ENCODE measurements at regions not wholly inside any gene's neighbourhood (a gene's known extent, or its start where the extent isn't known, plus 50 kb on each side); places are given as distances from the start of the nearest gene placed in this dataset.

DNA sequence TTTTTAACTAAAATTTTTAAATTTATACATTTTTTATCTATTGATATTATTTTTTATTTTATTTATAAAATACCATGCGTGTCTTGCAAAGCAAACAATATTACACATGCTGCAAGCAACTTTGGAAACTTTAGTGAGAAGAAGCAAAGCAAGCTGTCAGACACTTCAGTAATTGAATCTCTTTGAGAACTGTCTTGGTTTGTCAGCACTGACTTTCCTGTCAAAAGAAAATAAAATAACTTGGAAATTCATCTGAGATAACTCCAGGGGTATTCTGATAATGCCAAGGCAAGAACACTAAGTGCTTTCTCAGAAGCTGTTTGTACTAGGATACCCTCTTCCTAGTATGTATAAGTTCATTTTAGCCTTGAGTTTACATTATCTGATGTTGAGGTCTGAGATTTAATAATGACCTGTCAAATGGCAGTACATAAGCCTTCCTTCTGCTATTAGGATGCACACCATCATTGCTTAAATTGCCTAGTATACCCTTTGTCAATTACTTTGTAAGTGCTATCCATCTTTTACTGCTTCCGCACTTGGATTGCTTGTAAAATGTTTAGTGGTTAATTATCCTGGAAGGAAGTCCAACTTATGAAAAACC lies 624.2 kb upstream of the AGA start:
- no peak for DNase-seq

DNA sequence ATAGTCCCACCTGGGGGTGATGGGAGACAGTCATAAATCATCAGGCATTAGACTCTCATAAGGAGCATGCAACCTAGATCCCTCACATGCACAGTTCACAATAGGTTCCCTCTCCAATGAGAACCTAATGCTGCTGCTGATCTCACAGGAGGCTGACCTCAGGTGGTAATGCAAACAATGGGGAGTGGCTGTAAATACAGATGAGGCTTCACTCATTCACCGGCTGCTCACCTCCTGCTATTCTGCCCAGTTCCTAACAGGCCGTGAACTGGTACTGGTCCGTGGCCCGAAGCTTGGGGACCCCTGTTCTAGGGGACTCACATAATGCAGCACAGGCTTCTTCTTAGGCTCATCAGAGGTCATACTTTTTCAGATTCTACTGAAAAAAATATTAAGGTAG lies 625.9 kb upstream of the AGA start:
- no peak for DNase-seq

DNA sequence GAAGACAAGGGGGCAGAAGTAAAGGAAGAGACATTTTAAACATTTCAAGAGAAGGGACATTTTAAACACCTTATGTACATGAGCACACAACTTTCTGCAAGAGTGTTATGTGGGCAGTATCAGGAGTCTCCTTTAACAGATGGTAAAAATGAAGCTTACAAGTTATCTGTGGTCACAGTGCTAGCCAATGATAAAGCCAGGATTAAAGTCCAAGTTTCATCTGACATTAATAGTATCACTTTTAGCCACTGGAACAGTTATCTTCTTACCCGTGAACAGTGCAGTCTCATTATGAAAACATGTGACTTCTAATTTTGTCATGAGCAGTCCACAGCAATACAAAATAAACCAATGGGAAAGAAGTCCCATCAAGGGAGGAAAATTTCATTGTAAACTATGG lies 627.9 kb upstream of the AGA start:
- no peak for DNase-seq

DNA sequence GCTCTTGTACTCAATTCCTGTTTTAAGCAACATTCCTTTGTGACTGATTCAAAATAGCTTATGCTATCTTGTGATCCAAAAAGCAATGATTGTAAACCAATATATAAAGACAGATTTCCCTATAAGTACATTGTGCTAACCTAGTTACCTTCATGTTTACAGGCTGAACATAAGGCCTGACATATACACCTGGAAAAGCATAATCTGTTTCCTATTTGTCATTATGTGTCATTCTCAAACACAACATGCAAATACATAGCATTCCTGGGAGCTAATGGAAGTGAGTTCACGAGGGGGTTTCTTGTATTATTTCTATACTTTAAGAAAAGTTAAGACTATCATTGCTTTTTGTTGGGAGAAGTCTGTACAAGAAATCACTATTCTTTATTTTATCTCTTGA lies 638.1 kb upstream of the AGA start:
- no peak for DNase-seq

DNA sequence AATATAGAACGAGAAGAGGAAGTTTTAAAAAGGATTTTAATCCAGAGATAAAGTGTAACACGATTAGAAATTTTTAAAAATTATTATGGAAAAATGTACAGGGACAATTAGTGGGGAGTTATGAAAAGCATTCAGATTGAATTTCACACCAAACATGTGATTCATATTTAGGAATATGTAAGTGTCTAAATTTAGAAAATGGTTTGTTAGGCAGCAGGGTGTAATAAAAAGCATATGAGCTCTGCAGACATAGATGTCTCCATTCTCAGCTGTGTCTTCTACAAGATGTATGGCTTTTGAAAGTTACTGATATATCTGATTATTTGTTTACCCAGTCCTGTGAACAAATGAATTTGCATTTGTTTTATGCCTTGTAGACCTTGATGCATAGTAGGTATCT lies 638.9 kb upstream of the AGA start:
- DNase-seq, result no peak

DNA sequence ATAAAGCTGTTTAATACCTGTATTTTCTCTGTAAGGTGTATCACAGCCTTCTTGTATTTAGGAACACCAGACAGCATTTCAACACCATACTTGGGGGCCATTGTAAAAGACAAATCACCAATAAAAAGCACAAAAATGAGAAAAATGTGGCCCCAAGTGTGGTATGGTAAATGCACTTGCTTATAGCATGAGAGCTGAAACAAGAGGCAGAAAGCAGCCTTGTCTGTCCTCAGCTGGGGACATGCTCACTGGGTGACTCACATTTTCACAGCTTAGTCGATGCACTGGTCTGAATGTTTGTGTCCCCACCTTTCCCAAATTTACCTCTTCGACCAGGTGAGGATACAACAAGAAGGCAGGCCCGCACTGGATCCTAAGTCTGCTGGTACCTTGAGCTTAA lies 639.7 kb upstream of the AGA start:
- DNase-seq, result no peak

DNA sequence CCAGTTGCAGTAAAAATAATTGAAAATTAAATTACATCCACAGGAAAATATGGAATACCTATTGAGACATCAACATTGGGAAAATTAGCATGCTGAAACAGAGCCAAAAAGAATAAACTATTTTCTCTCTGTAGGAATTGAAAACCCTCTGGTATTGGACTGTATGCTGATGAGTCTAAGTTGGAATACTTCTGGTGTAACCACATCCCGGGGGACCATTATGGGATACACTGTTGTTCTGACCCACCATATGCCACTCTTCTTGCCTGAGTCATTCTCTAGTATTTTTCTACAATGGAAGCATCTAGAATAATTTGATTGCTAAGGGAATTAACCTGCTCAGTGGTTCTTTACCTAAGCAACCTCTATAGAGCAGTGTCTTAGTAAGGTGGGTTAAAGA lies 640.7 kb upstream of the AGA start:
- no peak for DNase-seq

DNA sequence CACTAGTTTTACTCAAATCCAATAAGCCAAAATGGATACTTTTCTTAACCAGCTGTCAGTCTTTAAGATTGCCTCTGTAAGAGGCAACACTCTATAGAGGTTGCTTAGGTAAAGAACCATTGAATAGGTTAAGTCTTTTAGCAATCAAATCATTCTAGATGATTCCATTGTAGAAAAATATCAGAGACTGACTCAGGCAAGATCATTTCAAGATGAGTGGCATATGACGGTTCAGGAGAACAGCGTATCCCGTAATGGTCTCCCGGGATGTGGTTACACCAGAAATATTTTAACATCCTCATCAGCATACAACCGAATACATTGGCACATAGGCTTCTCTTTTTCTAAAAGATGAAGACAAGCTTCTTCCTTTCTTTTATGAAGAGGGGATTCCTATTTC lies 641.7 kb upstream of the AGA start:
- DNase-seq, result no peak

DNA sequence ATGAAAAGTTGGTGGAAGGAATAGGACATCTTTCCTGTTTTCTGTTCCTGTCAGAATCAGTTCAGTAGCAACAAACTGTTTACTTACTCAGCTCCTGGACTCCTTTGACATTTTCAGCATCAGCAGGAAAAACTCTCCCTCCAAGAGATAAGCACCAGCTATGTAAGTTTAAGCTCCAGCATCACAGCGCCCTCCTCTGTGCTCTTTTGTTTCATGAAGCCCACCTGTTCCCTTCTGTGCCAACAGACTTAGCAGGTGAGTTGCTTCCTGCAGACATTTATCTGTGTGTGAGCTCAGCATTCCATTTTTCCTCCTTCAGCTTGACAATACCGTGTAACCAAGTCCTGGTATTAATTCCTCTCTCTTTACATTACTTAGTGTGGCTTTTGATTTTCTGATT lies 644.1 kb upstream of the AGA start:
- DNase-seq, result no peak

DNA sequence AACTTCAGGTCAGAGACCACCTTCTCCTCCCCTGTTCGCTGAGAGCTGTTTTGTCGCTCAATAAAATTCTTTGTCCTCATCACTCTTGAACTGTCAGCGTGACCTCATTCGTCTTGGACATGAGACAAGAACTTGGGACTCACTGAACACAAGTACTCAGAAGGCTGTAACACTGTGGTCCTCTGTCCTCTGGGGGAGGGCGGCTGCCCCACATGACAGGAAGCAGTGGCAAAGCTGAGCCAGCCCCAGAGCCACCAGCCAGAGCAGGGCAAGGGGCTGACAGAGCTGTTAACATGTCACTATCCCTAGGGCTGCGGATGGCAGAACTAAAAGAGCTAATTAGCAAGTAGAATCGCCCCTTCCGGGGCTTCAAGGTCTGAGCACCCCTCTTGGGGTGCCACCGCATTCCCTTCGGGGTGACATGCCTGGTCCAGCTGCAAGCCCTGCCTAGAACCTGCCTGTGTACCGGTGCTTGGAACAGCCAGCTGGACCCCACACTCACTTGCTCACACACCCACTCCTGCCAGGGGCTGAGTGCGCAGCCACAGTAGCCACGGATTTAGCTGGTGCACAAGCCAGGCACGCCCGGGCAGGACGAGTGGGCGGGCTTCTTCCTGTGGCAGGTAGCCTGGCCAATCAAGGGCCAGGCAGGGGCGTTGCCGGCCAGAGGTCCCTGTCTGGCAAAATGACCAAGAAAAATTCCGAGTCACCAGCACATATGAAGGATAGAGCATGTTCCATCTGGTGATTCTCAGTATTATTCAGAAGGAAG lies 648.6 kb upstream of the AGA start:
- no peak for DNase-seq

DNA sequence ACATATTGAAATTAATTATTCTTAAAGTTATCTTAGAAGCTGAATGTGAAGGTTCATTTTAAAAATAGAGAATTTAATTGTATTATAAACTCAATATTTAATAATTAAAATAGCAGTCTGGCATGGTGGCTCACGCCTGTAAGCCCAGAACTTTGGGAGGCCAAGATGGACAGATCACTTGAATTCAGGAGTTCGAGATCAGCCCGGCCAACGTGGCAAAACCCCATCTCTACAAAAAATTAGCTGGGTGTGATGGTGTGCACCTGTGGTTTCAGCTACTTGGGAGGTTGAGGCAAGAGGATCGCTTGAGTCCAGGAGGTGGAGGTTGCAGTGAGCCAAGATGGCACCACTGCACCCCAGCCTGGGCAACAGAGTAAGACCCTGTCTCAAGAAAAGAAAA lies 659.9 kb upstream of the AGA start:
- no peak for DNase-seq

DNA sequence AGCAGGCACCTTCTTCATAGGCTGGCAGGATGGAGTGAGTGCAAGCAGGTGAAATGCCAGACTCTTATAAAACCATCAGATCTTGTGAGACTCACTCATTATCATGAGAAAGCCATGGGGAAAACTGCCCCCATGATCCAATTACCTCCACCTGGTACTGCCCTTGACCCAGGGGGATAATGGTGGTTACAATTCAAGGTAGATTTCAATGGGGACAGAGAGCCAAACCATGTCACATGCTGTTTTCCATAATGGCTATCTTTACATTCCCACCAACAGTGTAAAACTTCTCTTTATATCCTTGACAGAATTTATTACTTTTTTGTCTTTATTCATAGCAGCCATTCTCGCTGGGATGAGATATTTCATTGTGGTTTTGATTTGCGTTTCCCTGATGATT lies 663.0 kb upstream of the AGA start:
- DNase-seq, result no peak

DNA sequence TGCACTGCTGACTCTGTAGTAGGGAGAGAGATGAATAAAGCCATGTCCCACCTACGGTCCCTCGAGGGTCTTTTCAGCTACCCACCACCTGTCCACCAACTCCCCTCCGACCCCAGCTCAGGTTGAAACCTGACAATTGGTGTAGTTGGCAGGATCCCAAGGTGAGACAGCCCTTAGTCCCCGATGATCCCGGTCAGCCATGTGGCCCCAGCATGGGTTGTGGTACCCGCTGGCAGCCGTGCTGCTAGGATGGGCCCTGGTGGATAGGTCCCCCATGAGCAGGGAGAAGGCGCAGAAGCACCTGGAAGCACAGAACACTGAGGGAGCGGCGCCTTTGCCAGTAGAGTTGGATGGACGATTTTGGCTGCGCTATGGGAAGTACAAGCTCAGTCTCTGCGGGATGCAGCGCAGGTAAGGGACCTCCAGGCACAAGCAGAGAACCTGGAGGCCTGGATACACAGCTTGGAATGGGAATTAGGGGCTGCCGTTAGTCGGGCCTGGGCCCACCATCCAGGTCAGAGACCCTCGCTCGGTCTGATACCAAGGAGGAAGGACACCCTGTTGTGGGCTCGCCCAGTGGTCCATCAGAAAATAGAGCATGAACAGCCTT lies 694.6 kb upstream of the AGA start:
- no peak for DNase-seq

DNA sequence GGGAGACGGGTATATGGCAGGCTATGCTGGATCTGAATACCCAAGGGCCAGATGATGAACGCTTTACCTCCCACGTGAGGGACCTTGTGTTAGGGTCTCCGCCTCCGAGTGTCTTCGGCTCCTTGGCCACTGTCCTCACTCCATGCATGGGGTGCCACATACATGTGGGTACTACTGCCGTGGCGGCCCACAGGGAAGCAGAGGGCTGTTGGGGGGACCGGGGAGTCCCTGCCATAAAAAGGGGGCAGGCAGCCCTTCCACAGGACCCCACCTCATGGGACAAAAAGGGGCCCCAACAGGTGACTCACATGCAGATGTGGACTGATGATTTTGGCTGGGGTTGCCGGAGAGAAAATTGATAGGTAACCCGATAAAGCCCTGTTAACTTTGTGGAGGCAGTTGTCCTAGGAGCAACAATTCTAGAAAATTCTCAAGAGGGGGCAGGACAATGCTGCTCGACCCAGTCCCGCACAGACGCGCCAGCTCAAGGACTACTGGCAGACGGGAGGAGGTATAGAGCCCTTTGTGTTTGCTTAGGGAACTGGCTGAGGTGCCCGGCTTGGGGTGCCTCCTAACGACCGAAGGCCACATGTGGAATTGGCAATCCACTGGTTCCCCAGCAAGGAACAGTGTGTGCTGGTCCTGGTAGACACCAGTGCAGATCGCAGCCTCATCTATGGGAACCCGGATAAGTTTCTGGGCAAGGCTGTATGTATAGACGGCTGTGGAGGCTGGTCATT lies 695.7 kb upstream of the AGA start:
- DNase-seq, result no peak

DNA sequence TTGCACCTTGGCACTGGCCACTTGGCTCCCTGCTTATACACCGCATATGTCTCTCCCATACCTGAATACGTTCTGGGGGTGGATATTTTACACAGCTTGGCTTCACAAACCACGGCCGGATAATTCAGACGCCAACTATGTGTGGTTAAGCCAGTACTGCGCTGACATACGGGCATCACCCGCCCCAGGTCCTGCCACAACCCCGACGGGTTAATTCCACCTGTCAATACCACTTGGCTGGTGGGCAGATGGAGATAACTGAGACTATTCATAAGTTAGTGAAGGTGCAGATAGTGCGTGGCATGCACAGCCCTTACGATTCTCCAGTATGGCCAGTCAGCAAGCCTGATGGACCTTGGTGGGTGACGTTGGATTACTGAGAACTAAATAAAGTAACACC lies 696.3 kb upstream of the AGA start:
- no peak for DNase-seq

DNA sequence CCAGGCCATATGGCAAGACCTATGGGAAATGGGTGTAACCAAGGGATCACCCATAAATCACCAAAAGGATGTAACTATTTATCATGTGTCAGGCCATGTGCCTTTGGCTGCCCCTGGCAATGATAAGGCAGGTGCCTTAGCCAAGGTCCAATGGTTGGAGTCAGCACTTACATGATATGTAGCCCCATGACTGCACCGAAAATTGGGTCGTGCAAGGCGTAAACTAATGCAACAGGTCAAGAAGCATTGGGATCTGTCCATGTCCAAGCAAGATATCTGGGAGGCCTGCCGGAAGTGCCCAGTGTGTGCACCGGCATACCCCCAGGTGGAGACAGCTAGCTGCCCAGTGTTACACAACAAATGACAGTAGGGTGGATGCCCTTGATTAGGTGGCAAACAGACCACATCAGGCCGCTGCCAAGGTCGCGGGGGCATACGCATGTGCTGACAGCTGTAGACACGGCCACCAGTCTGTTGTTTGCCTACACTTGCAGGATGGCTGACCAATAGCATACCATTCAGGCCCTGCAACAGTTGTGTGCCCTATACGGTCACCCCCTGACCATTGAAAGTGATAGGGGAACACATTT lies 698.2 kb upstream of the AGA start:
- DNase-seq, result no peak

DNA sequence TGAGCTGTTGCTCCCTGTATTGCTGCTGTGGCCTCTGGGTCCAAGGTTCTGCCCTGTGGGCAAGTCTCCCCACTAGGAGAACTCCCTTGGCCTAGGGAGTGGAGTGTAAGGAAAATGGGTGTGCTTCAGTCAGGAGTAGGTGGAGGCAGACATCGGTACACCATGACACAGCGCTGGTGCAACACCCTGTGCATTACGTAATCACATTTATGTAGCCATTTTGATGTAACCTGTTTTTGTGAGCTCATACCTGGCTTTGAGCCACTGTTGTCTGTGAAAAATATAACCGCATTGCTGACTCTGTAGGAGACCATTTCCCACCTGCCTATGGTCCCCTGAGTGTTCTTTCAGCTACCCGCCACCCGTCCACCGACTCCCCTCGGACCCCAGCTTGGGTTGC lies 700.5 kb upstream of the AGA start:
- no peak for DNase-seq

DNA sequence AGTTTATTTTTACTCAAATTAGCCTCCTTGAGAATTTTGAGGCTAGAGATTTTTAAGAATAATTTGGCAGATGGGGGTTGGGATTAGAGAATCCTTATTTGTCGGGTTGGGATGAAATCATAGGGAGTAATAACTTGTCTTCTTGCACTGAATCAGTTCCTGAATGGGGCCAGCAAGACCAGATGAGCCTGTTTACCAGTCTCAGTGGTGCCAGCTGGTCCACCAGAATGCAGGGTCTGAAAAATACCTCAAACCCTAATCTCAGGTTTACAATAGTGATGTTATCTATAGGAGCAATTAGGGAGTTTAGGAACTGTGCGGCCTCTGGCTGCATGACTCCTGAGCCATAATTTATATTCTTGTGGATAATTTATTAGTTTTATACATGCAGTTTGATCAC lies 705.9 kb upstream of the AGA start:
- DNase-seq, result no peak

DNA sequence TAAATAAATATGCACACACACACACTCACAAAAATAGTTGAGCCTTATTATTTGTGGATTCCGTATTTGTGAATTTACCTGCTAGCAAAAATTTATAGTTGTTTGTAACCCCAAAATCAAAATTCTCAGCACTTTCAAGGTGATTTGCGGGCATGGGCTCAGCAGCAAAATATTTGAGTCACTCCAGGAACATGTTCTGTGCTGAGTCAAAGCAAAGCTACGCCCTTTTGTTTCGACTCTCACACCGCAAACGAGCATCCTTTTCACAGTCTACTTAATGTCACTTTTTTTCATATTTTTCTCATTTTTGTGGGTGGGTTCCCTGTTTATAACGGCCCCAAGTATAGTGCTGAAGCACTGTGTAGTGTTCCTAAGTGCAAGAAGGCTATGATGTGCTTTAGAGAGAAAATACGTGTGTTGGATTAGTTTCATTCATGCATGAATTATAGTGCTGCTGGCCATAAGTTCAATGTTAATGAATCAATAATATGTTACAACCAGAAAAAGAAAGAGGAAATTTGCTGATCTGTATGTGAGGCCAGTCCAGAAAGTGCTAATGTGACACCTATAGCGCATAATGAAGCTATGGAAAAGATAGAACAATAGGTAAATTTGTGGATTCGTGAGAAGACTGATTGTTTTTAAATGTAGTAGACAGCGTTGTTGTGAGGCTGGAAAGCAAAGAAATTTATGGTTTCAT lies 723.2 kb upstream of the AGA start:
- no peak for DNase-seq

DNA sequence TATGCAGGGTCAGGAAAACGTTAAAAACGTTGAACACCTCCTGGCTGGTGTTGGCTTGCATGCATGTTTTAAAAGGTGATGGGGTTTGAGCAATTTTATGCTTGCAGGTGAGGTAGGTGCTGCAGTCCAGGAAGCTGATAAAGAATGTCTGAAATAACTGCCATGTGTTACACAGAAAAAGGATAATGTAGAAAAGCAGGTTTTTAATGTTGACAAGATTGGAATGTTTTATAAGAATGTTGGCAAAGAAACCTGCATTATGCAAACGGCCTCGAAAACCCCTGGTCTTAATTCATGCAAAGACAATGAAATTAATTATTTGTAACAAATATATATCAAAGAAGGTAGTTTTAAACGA lies 723.7 kb upstream of the AGA start:
- no peak for DNase-seq

DNA sequence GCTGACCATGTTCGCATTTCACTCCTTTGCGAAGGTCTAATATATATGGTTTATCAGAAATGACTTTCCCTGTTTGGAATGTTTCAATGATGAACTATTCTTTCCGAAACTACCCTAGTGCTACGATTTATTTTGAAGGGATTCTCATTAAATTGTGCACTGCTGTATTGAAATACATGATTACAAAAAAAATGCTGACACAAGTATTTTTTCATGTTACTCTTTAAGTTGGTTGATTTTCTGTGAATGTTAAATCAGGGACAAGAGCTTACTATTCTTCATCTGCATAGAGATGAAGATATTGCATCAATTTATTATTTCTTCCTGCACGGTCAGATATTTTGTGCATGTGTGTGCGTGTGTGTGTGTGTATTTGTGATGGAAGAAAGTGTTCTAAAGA lies 731.5 kb upstream of the AGA start:
- DNase-seq, result no peak

DNA sequence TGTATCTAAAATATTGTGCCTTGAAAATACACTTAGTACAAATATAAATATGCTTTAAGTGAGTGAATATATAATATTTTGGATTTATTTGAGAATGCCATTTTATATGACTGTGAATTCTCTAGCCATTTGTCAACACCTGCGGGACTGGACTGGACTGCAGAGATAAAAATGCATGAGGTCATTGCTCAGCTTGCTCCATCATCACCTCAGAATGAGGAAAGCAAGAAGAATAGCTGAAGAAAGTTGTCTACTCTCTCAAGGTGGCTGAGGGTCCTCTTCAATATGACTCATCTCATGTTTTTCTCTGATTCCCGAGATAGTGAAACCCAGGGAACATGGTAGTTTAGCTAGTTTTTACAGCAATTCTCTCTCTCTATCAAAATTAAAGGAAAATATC lies 732.5 kb upstream of the AGA start:
- no peak for DNase-seq

DNA sequence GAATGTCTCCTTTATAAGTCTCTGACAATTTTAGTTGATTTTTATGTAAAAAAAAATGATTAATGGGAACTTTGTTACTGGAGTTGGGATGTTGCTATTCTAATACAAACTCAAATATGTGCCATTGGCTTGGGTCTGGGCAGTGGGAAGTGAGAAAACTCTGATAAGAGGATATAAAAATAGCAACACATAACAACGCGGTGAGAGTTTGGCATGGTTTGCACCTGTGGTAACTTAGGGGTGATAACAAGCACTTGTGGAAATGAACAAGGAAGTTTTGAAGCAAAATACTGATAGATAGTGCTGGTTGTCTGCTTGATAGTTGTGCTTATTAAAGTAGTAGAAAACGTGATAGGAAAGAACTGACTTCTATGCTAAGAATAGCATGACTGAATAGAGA lies 743.3 kb upstream of the AGA start:
- DNase-seq, result no peak

All from DMS79 (cell line).